ENCODE measurements at regions not wholly inside any gene's neighbourhood (a gene's known extent, or its start where the extent isn't known, plus 50 kb on each side); places are given as distances from the start of the nearest gene placed in this dataset.
"Not testable (repeated sequence)": the region's sequence is repeated elsewhere in the genome, so short reads cannot be mapped to it uniquely, and the experiment has no call there.

- DNase-seq: no peak
- no peak overlapping the region for H3K27ac Mint-ChIP-seq
- no peaks in the 10 kb centered on the region for H3K4me1 Mint-ChIP-seq (ENCODE audit: low read depth)
- H3K9me3 Mint-ChIP-seq: peaks cover 6% of the 10 kb centered on the region
- no peak overlapping the region for H3K4me3 Mint-ChIP-seq
- no peaks in the 10 kb centered on the region for H3K27me3 Mint-ChIP-seq
- no peaks in the 10 kb centered on the region for H3K36me3 Mint-ChIP-seq (ENCODE audit: low read depth)
Measured at GRCh38 chr4:12421364-12421763, 992.7 kb upstream of the HS3ST1 start.

GRCh38 chr4:12416755-12417154, 988.1 kb upstream of the HS3ST1 start:
- Mint-ChIP-seq H3K4me3 (no peak overlapping the region), H3K27ac (no peak overlapping the region), H3K9me3 (peaks cover 5% of the 10 kb centered on the region), H3K36me3 (ENCODE audit: low read depth) (no peaks in the 10 kb centered on the region), H3K4me1 (ENCODE audit: low read depth) (no peaks in the 10 kb centered on the region), H3K27me3 (no peaks in the 10 kb centered on the region)
- DNase-seq: no peak

GRCh38 chr4:12414181-12414812, 985.6 kb upstream of the HS3ST1 start:
- Mint-ChIP-seq H3K36me3 (ENCODE audit: low read depth) (no peaks in the 10 kb centered on the region), H3K9me3 (no peaks in the 10 kb centered on the region), H3K27me3 (no peaks in the 10 kb centered on the region), H3K4me3 (no peak overlapping the region), H3K4me1 (ENCODE audit: low read depth) (no peaks in the 10 kb centered on the region), H3K27ac (no peak overlapping the region)
- DNase-seq: no peak

GRCh38 chr4:12411072-12411471, 982.4 kb upstream of the HS3ST1 start:
- no peak overlapping the region for H3K4me3 Mint-ChIP-seq
- no peak for DNase-seq
- no peaks in the 10 kb centered on the region for H3K27me3 Mint-ChIP-seq
- H3K27ac Mint-ChIP-seq: no peak overlapping the region
- H3K4me1 Mint-ChIP-seq (ENCODE audit: low read depth): no peaks in the 10 kb centered on the region
- no peaks in the 10 kb centered on the region for H3K36me3 Mint-ChIP-seq (ENCODE audit: low read depth)
- H3K9me3 Mint-ChIP-seq: no peaks in the 10 kb centered on the region

GRCh38 chr4:12409507-12410190, 981.0 kb upstream of the HS3ST1 start:
- Mint-ChIP-seq H3K27me3 (no peaks in the 10 kb centered on the region), H3K4me3 (no peak overlapping the region), H3K9me3 (no peaks in the 10 kb centered on the region), H3K4me1 (ENCODE audit: low read depth) (no peaks in the 10 kb centered on the region), H3K36me3 (ENCODE audit: low read depth) (no peaks in the 10 kb centered on the region), H3K27ac (no peak overlapping the region)
- DNase-seq: no peak

- H3K4me3 Mint-ChIP-seq: no peak overlapping the region
- DNase-seq: no peak
- H3K27me3 Mint-ChIP-seq: no peaks in the 10 kb centered on the region
- H3K36me3 Mint-ChIP-seq (ENCODE audit: low read depth): no peaks in the 10 kb centered on the region
- H3K4me1 Mint-ChIP-seq (ENCODE audit: low read depth): no peaks in the 10 kb centered on the region
- no peaks in the 10 kb centered on the region for H3K9me3 Mint-ChIP-seq
- no peak overlapping the region for H3K27ac Mint-ChIP-seq
Measured at GRCh38 chr4:12408364-12408763, 979.7 kb upstream of the HS3ST1 start.

- Mint-ChIP-seq H3K27me3 (no peaks in the 10 kb centered on the region), H3K4me1 (ENCODE audit: low read depth) (no peaks in the 10 kb centered on the region), H3K4me3 (no peak overlapping the region), H3K36me3 (ENCODE audit: low read depth) (no peaks in the 10 kb centered on the region), H3K9me3 (no peaks in the 10 kb centered on the region), H3K27ac (no peak overlapping the region)
- no peak for DNase-seq
Measured at GRCh38 chr4:12403175-12403574, 974.5 kb upstream of the HS3ST1 start.

GRCh38 chr4:12399781-12400180, 971.1 kb upstream of the HS3ST1 start:
- Mint-ChIP-seq H3K4me1 (ENCODE audit: low read depth) (no peaks in the 10 kb centered on the region), H3K27ac (no peak overlapping the region), H3K4me3 (no peak overlapping the region), H3K27me3 (no peaks in the 10 kb centered on the region), H3K9me3 (peaks cover 3% of the 10 kb centered on the region), H3K36me3 (ENCODE audit: low read depth) (no peaks in the 10 kb centered on the region)
- no peak for DNase-seq

- H3K27me3 Mint-ChIP-seq: no peaks in the 10 kb centered on the region
- H3K9me3 Mint-ChIP-seq: peaks cover 9% of the 10 kb centered on the region
- no peaks in the 10 kb centered on the region for H3K36me3 Mint-ChIP-seq (ENCODE audit: low read depth)
- no peak for DNase-seq
- no peak overlapping the region for H3K27ac Mint-ChIP-seq
- no peaks in the 10 kb centered on the region for H3K4me1 Mint-ChIP-seq (ENCODE audit: low read depth)
- H3K4me3 Mint-ChIP-seq: no peak overlapping the region
Measured at GRCh38 chr4:12393631-12394262, 965.1 kb upstream of the HS3ST1 start.

- H3K36me3 Mint-ChIP-seq (ENCODE audit: low read depth): no peaks in the 10 kb centered on the region
- no peaks in the 10 kb centered on the region for H3K27me3 Mint-ChIP-seq
Measured at GRCh38 chr4:12389604-12390003, 960.9 kb upstream of the HS3ST1 start.

GRCh38 chr4:12382567-12382966, 953.9 kb upstream of the HS3ST1 start:
- DNase-seq: no peak
- Mint-ChIP-seq H3K4me3 (no peak overlapping the region), H3K4me1 (ENCODE audit: low read depth) (no peaks in the 10 kb centered on the region), H3K36me3 (ENCODE audit: low read depth) (no peaks in the 10 kb centered on the region), H3K27ac (no peak overlapping the region), H3K27me3 (no peaks in the 10 kb centered on the region), H3K9me3 (peaks cover 12% of the 10 kb centered on the region)

More at GRCh38 chr4:12389604-12390003, 960.9 kb upstream of the HS3ST1 start:
- no peak overlapping the region for H3K27ac Mint-ChIP-seq
- H3K4me1 Mint-ChIP-seq (ENCODE audit: low read depth): no peaks in the 10 kb centered on the region
- H3K9me3 Mint-ChIP-seq: peaks cover 6% of the 10 kb centered on the region
- DNase-seq: no peak
- H3K4me3 Mint-ChIP-seq: no peak overlapping the region

GRCh38 chr4:12379191-12379590, 950.5 kb upstream of the HS3ST1 start:
- no peaks in the 10 kb centered on the region for H3K27me3 Mint-ChIP-seq
- H3K4me1 Mint-ChIP-seq (ENCODE audit: low read depth): no peaks in the 10 kb centered on the region
- H3K36me3 Mint-ChIP-seq (ENCODE audit: low read depth): no peaks in the 10 kb centered on the region
- peaks cover 11% of the 10 kb centered on the region for H3K9me3 Mint-ChIP-seq
- no peak overlapping the region for H3K4me3 Mint-ChIP-seq
- no peak for DNase-seq
- H3K27ac Mint-ChIP-seq: no peak overlapping the region

- H3K27ac Mint-ChIP-seq: no peak overlapping the region
- H3K9me3 Mint-ChIP-seq: peaks cover 3% of the 10 kb centered on the region
- no peaks in the 10 kb centered on the region for H3K4me1 Mint-ChIP-seq (ENCODE audit: low read depth)
- no peaks in the 10 kb centered on the region for H3K27me3 Mint-ChIP-seq
- DNase-seq: no peak
- no peaks in the 10 kb centered on the region for H3K36me3 Mint-ChIP-seq (ENCODE audit: low read depth)
- H3K4me3 Mint-ChIP-seq: no peak overlapping the region
Measured at GRCh38 chr4:12375805-12376204, 947.1 kb upstream of the HS3ST1 start.

GRCh38 chr4:12365869-12366268, 937.2 kb upstream of the HS3ST1 start:
- H3K4me3 Mint-ChIP-seq; H3K27ac Mint-ChIP-seq; H3K27me3 Mint-ChIP-seq; H3K4me1 Mint-ChIP-seq (ENCODE audit: low read depth); H3K9me3 Mint-ChIP-seq; H3K36me3 Mint-ChIP-seq (ENCODE audit: low read depth); DNase-seq: not testable (repeated sequence)

- Mint-ChIP-seq H3K9me3 (peaks cover 16% of the 10 kb centered on the region), H3K27ac (no peak overlapping the region), H3K27me3 (no peaks in the 10 kb centered on the region), H3K36me3 (ENCODE audit: low read depth) (no peaks in the 10 kb centered on the region), H3K4me1 (ENCODE audit: low read depth) (no peaks in the 10 kb centered on the region), H3K4me3 (no peak overlapping the region)
- no peak for DNase-seq
Measured at GRCh38 chr4:12360391-12360790, 931.7 kb upstream of the HS3ST1 start.
